Mesothelial cell of epicardium (in vitro differentiated cells): ENCODE measurements at regions not wholly inside any gene's neighbourhood (a gene's known extent, or its start where the extent isn't known, plus 50 kb on each side); places are given as distances from the start of the nearest gene placed in this dataset.

ENCODE experiments used
- DNase-seq, 2 experiments: peaks; one replicate each; pipeline ENCODE4 v3.0.0; 2021; ENCODE audit warnings: low spot score in 2 of 2; ENCODE audit not compliant: unreplicated experiment in 2 of 2
- H3K27ac Mint-ChIP-seq: 2 replicates; pipeline ENCODE4 v1.8.0; 2021; ENCODE audit warnings: mixed read lengths
- H3K27me3 Mint-ChIP-seq: 2 replicates; pipeline ENCODE4 v1.8.0; 2021; ENCODE audit warnings: low read depth, mixed read lengths
- H3K36me3 Mint-ChIP-seq: 2 replicates; pipeline ENCODE4 v1.8.0; 2021; ENCODE audit warnings: mixed read lengths
- H3K4me1 Mint-ChIP-seq: 2 replicates; pipeline ENCODE4 v1.8.0; 2021; ENCODE audit warnings: mixed read lengths
- H3K4me3 Mint-ChIP-seq: 2 replicates; pipeline ENCODE4 v1.8.0; 2021; ENCODE audit warnings: mild to moderate bottlenecking, moderate library complexity, mixed read lengths
- H3K9me3 Mint-ChIP-seq: 2 replicates; pipeline ENCODE4 v1.8.0; 2021; ENCODE audit warnings: mixed read lengths
- TF ChIP-seq, protein P1 (sequence below): fragments of 200-600 bp; sonication (generic); IDR thresholded peaks from one replicate; pipeline ENCODE4 v1.5.0; 2021; ENCODE audit warnings: antibody characterized with exemption; ENCODE audit not compliant: unreplicated experiment

DNA sequence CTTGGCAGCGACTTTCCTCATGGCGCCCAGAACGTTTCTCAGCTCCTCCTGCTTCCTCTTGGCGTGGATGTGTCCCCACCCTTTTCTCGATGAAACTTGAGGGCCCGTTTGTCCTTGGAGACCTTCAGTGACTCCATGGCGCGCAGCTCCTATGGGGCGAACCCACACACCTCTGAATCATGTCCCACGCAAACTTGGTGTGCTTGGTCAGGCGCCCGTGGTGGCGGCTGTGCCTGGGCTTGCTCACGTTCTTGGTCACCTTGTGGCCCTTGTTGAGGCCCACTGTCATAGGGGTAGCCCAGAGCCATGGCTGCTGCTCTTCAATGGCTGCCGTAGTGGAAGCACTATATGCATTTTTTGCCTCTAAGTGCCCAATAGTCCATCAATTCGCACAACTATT, 117.5 kb upstream of the FOXP2 start:
- H3K4me1 Mint-ChIP-seq, result peaks cover 6% of the 10 kb centered on the region
- no peaks in the 10 kb centered on the region for H3K36me3 Mint-ChIP-seq
- no peaks in the 10 kb centered on the region for H3K9me3 Mint-ChIP-seq
- no peak for DNase-seq
- TF ChIP-seq, protein P1, sequence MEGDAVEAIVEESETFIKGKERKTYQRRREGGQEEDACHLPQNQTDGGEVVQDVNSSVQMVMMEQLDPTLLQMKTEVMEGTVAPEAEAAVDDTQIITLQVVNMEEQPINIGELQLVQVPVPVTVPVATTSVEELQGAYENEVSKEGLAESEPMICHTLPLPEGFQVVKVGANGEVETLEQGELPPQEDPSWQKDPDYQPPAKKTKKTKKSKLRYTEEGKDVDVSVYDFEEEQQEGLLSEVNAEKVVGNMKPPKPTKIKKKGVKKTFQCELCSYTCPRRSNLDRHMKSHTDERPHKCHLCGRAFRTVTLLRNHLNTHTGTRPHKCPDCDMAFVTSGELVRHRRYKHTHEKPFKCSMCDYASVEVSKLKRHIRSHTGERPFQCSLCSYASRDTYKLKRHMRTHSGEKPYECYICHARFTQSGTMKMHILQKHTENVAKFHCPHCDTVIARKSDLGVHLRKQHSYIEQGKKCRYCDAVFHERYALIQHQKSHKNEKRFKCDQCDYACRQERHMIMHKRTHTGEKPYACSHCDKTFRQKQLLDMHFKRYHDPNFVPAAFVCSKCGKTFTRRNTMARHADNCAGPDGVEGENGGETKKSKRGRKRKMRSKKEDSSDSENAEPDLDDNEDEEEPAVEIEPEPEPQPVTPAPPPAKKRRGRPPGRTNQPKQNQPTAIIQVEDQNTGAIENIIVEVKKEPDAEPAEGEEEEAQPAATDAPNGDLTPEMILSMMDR, result no peak
- H3K27me3 Mint-ChIP-seq, result no peaks in the 10 kb centered on the region
- H3K27ac Mint-ChIP-seq, result no peak overlapping the region
- no peak overlapping the region for H3K4me3 Mint-ChIP-seq

DNA sequence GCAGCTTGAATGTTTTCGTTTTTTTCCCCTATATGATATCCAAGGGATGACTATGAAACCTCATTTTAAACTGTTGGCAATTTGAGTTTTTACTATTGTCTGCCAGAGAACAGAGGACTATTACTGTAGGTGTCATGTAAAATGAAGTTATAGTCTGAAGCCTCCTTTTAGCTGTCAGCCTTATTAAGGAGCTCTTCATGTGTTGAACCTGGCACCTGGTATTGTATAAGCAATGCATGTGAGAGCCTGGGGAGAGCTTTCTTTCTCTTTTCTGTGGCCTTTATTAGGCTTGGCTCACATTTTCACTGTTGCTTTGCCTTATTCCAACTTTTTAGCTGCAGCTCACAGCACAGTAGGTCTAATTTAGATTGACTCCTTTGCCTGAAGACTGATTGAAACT, 119.1 kb upstream of the FOXP2 start:
- Mint-ChIP-seq H3K4me1 (peaks cover 6% of the 10 kb centered on the region), H3K4me3 (no peak overlapping the region), H3K27ac (no peak overlapping the region), H3K27me3 (no peaks in the 10 kb centered on the region), H3K9me3 (no peaks in the 10 kb centered on the region), H3K36me3 (no peaks in the 10 kb centered on the region)
- DNase-seq, result no peak
- TF ChIP-seq, protein P1, result no peak

DNA sequence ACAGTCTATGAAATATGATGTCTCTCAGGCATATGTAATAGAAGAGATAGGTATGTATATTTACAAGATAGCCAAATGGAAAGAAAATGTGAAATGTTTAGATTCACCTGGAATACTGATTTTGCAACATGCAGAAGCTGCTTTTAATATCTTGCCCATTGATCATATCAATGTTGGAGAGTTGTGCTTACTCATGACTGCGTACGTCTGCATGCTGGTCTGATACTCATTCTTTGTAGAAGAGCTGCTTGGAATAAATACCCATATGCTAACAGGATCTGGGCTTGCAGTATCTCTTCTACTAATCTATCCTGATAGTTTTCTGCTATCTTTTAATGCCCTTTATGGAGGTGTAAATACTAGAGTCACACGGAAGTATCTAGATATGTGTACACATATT, 120.6 kb upstream of the FOXP2 start:
- no peak overlapping the region for H3K4me3 Mint-ChIP-seq
- no peaks in the 10 kb centered on the region for H3K27me3 Mint-ChIP-seq
- H3K9me3 Mint-ChIP-seq, result no peaks in the 10 kb centered on the region
- DNase-seq, result no peak
- H3K4me1 Mint-ChIP-seq, result peaks cover 6% of the 10 kb centered on the region
- no peaks in the 10 kb centered on the region for H3K36me3 Mint-ChIP-seq
- H3K27ac Mint-ChIP-seq, result no peak overlapping the region
- TF ChIP-seq, protein P1, result no peak

DNA sequence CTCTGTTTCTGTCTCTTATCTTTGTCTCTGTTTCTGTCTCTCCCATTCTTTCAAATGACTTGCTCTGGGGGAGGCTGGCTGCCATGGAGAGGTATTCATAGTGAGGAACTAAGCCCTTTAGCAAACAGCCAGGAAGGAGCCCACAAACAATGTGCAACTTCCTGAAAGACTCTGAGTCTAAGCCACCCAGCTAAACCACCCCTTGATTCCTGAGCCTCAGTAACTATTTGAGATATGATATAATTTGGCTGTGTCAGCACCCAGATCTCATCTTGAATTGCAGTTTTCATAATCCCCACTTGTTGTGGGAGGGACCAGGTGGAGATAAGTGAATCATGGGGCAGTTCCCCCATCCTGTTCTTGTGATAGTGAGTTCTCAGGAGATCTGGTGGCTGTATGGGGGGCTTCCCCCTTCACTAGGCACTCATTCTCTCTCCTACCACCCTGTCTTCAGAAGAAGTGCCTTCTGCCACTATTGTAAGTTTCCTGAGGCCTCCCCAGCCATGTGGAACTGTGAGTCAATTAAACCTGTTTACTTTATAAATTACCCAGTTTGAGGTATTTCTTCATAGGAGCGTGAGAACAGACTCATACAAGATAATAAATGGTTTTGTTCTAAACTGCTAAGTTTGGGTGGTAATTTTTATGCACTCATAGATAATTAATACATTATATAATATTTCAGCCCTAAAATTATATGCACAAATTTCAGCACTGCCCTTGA, 121.2 kb upstream of the FOXP2 start:
- Mint-ChIP-seq H3K9me3 (no peaks in the 10 kb centered on the region), H3K4me3 (no peak overlapping the region), H3K27me3 (no peaks in the 10 kb centered on the region), H3K27ac (no peak overlapping the region), H3K4me1 (peaks cover 6% of the 10 kb centered on the region), H3K36me3 (no peaks in the 10 kb centered on the region)
- no peak for DNase-seq
- TF ChIP-seq, protein P1, result no peak

DNA sequence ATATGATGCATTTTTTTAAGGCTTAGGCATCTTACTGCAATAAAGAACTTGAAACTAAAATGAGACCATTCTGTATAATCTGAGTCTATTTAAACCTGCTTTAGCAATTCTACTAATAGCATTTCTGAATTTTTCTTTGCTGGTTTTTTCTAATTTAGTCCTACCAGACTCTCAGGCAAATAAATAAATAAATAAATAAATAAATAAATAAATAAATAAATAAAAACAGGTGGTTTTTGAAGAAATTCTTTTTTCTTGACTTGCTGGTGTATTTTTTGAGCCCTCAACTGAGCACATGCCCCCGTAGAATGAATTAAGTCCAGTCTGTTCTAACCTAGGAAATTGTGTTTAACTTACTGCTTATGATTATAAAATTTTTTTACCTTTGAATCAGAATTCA, 134.7 kb upstream of the FOXP2 start:
- peaks cover 16% of the 10 kb centered on the region for H3K9me3 Mint-ChIP-seq
- no peak overlapping the region for H3K27ac Mint-ChIP-seq
- no peaks in the 10 kb centered on the region for H3K27me3 Mint-ChIP-seq
- TF ChIP-seq, protein P1, result no peak
- no peaks in the 10 kb centered on the region for H3K4me1 Mint-ChIP-seq
- no peak overlapping the region for H3K4me3 Mint-ChIP-seq
- DNase-seq, result no peak
- H3K36me3 Mint-ChIP-seq, result peaks cover 6% of the 10 kb centered on the region

DNA sequence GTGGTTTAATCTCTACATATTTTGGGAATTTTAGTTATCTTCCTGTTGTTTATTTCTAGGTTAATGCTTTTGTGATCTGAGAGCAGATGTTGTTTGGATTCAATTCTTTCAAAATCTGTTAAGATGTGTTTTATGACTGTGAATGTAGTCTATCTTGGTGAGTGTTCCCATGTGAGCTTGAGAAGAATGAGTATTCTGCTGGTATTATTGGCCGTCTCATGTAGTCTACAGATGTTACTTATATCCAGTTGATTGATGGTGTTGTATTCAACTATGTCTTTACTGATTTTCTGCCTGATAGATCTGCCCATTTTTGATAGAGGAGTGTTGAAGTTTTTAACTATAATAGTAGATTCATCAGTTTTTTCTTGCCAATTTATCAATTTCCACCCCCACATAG, 141.4 kb upstream of the FOXP2 start:
- peaks cover 7% of the 10 kb centered on the region for H3K36me3 Mint-ChIP-seq
- TF ChIP-seq, protein P1, result no peak
- no peak for DNase-seq
- no peaks in the 10 kb centered on the region for H3K4me1 Mint-ChIP-seq
- no peaks in the 10 kb centered on the region for H3K27me3 Mint-ChIP-seq
- H3K9me3 Mint-ChIP-seq, result peaks cover 31% of the 10 kb centered on the region
- H3K4me3 Mint-ChIP-seq, result no peak overlapping the region
- no peak overlapping the region for H3K27ac Mint-ChIP-seq
